B cell (primary cell): ENCODE measurements at regions not wholly inside any gene's neighbourhood (a gene's known extent, or its start where the extent isn't known, plus 50 kb on each side); places are given as distances from the start of the nearest gene placed in this dataset.

Experiments
- ATAC-seq: fragments of 200-7000 bp; cut with Tn5 transposase; one replicate; pipeline ENCODE4 v1.10.0; 2021; ENCODE audit warnings: low read depth, mild to moderate bottlenecking, moderate number of reproducible peaks, moderate library complexity
- CTCF ChIA-PET: fragments of 350-600 bp; sonication (Branson Sonifier 250); formaldehyde crosslinking; loops from one replicate; lab custom pipeline; 2021; ENCODE audit warnings: antibody characterized with exemption, inconsistent platforms; lab: Charles Lee
- POLR2A ChIA-PET: fragments of 350-600 bp; sonication (Branson Sonifier 250); formaldehyde crosslinking; loops from one replicate; lab custom pipeline; 2021; ENCODE audit warnings: antibody characterized with exemption; lab: Charles Lee
- DNase-seq: peaks from one replicate; pipeline ENCODE4 v3.0.0; 2013
- H2AFZ ChIP-seq: 2 replicates; pipeline ENCODE4 v1.6.1; 2012; ENCODE audit warnings: mild to moderate bottlenecking, low read depth, low read length; ENCODE audit not compliant: insufficient read depth, poor library complexity, severe bottlenecking
- H3K27ac ChIP-seq, 2 donors: 1 replicate in 1 of 2; 2 replicates in 1 of 2; pipeline ENCODE4 v1.5.1; 2012 to 2013; ENCODE audit warnings: low read length in 2 of 2, mild to moderate bottlenecking in 2 of 2, moderate library complexity in 1 of 2
- H3K27me3 ChIP-seq, 4 experiments: fragments of 200-600 bp in 1 of 4; sonication (generic) in 1 of 4; replicated peaks in 1 of 4; 1 replicate in 2 of 4; 2 replicates in 2 of 4; pipeline versions ENCODE4 v1.6.1 to v1.7.0; 2013 to 2016; ENCODE audit warnings: low read length in 3 of 4, mild to moderate bottlenecking in 2 of 4, mixed read lengths in 1 of 4, moderate library complexity in 1 of 4; ENCODE audit not compliant: insufficient read depth in 4 of 4, control insufficient read depth in 3 of 4; ENCODE audit errors: control extremely low read depth in 1 of 4
- H3K36me3 ChIP-seq, 2 experiments: replicated peaks in 1 of 2; 1 replicate in 1 of 2; 2 replicates in 1 of 2; pipeline versions ENCODE4 v1.6.1 to v1.7.1; 2013; ENCODE audit warnings: low read length in 1 of 2; ENCODE audit not compliant: insufficient read depth in 2 of 2, control insufficient read depth in 1 of 2; ENCODE audit errors: control extremely low read depth in 1 of 2, extremely low read depth in 1 of 2
- H3K4me1 ChIP-seq, 2 donors: fragments of 200-600 bp in 1 of 2; sonication (generic) in 1 of 2; 1 replicate in 1 of 2; 2 replicates in 1 of 2; pipeline versions ENCODE4 v1.5.1 to v1.6.1; 2013 to 2017; ENCODE audit warnings: low read length in 2 of 2; ENCODE audit not compliant: control insufficient read depth in 2 of 2, insufficient read depth in 2 of 2
- H3K4me2 ChIP-seq: replicated peaks from 2 replicates; pipeline ENCODE3; 2012; ENCODE audit warnings: mild to moderate bottlenecking, low read depth, low read length; ENCODE audit not compliant: poor library complexity, severe bottlenecking
- H3K4me3 ChIP-seq, 5 experiments: fragments of 200-600 bp in 1 of 5; sonication (generic) in 1 of 5; 1 replicate in 3 of 5; 2 replicates in 2 of 5; pipeline versions ENCODE4 v1.5.1 to v1.7.0; 2011 to 2016; ENCODE audit warnings: low read length in 4 of 5, mild to moderate bottlenecking in 4 of 5, low read depth in 2 of 5, control low read depth in 1 of 5, moderate library complexity in 1 of 5; ENCODE audit not compliant: insufficient read depth in 1 of 5; ENCODE audit errors: control extremely low read depth in 1 of 5, extremely low read depth in 1 of 5
- H3K79me2 ChIP-seq: fragments of 200-600 bp; sonication (generic); one replicate; pipeline ENCODE4 v1.6.0; 2016; ENCODE audit warnings: low read length; ENCODE audit not compliant: control insufficient read depth, insufficient read depth
- H3K9ac ChIP-seq: fragments of 200-600 bp; sonication (generic); 2 replicates; pipeline ENCODE4 v1.6.1; 2017; ENCODE audit warnings: mild to moderate bottlenecking, low read length, moderate library complexity
- H3K9me3 ChIP-seq, 3 donors: one replicate each; pipeline versions ENCODE4 v1.6.1 to v1.7.1; 2013; ENCODE audit warnings: low read length in 2 of 3; ENCODE audit not compliant: control insufficient read depth in 2 of 3, insufficient read depth in 1 of 3; ENCODE audit errors: control extremely low read depth in 1 of 3
- H4K20me1 ChIP-seq: 2 replicates; pipeline ENCODE4 v1.6.0; 2012; ENCODE audit warnings: mild to moderate bottlenecking, low read length; ENCODE audit not compliant: insufficient read depth, control insufficient read depth, poor library complexity, severe bottlenecking
- H3K27ac Mint-ChIP-seq: one replicate; pipeline ENCODE4 v1.8.0; 2021; ENCODE audit warnings: mixed read lengths
- H3K27me3 Mint-ChIP-seq: one replicate; pipeline ENCODE4 v1.8.0; 2021; ENCODE audit warnings: mixed read lengths
- H3K4me1 Mint-ChIP-seq: one replicate; pipeline ENCODE4 v1.8.0; 2021; ENCODE audit warnings: mixed read lengths
- H3K4me3 Mint-ChIP-seq: one replicate; pipeline ENCODE4 v1.8.0; 2021; ENCODE audit warnings: mixed read lengths
- H3K9me3 Mint-ChIP-seq: one replicate; pipeline ENCODE4 v1.8.0; 2022; ENCODE audit warnings: mixed read lengths; ENCODE audit not compliant: insufficient read depth
- CTCF ChIP-seq: fragments of 200-600 bp; IDR thresholded peaks from one replicate; pipeline ENCODE4 v1.8.0; 2022; ENCODE audit warnings: antibody characterized with exemption, mild to moderate bottlenecking
- EZH2 ChIP-seq: IDR thresholded peaks from 2 replicates; pipeline ENCODE4 v1.6.1; 2012; ENCODE audit warnings: borderline replicate concordance, low read depth, mild to moderate bottlenecking, moderate library complexity, low read length; ENCODE audit not compliant: insufficient read depth, poor library complexity, severe bottlenecking
- WGBS: methylation state at CpG from one replicate; pipeline ENCODE4 v1.1.5; 2013; ENCODE audit warnings: missing lambda C conversion rate; ENCODE audit not compliant: insufficient coverage; 5-methylcytosine and 5-hydroxymethylcytosine counted together
- intact Hi-C: fragments of 100-400 bp; cut with micrococcal nuclease; formaldehyde crosslinking; loops from one replicate; pipeline ENCODE4 v1.10.0; 2022

DNA sequence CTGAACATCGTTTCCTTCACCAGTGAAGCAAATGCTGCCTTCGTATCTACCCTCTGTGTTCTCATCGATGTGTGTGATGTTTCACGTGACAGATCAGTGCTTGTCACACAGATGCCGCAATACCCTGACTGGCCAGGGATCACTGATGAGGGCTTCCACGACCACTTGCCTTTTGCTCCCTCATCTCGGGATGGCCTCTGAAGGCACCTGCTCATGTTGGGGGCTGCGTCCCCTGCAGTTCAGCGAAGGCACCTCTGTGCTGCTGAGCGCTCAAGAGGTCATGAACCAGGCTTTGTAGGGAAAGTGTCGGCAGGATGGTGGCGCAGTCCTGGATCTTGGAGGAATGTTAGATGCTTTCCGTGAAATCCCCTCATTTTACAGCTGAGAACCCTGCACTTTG is 79.2 kb upstream of the KLF13 start:
- no peak overlapping the region for H3K4me3 ChIP-seq
- DNase-seq: no peak
- H3K4me1 ChIP-seq: no peaks in the 10 kb centered on the region
- H3K4me2 ChIP-seq: no peak overlapping the region
- no peaks in the 10 kb centered on the region for H3K36me3 ChIP-seq
- no peak overlapping the region for H3K27ac ChIP-seq
- ChIA-PET CTCF (interaction anchor here (2.0 kb wide), 1 partner anchor 16 kb away, joined by 5 read pairs; no protein-coding TSS in a partner anchor), POLR2A (no interaction called here)
- H3K79me2 ChIP-seq: no peaks in the 10 kb centered on the region
- H3K27me3 Mint-ChIP-seq: no peaks in the 10 kb centered on the region
- 94% methylated on average over 13 of the region's 13 CpGs for WGBS
- no peak for ATAC-seq
- TF ChIP-seq CTCF: no peak
- TF ChIP-seq EZH2: no peak
- no peaks in the 10 kb centered on the region for H3K9me3 Mint-ChIP-seq
- no peaks in the 10 kb centered on the region for H4K20me1 ChIP-seq
- H3K27ac Mint-ChIP-seq: no peak overlapping the region
- no peak overlapping the region for H3K4me3 Mint-ChIP-seq
- no peaks in the 10 kb centered on the region for H3K27me3 ChIP-seq
- intact Hi-C loops: no loop called here
- no peak overlapping the region for H3K9ac ChIP-seq
- no peaks in the 10 kb centered on the region for H3K4me1 Mint-ChIP-seq
- no peaks in the 10 kb centered on the region for H3K9me3 ChIP-seq
- H2AFZ ChIP-seq: no peak overlapping the region

- Mint-ChIP-seq H3K4me3 (no peak overlapping the region), H3K27ac (no peak overlapping the region), H3K27me3 (no peaks in the 10 kb centered on the region), H3K9me3 (no peaks in the 10 kb centered on the region), H3K4me1 (no peaks in the 10 kb centered on the region)
- ChIA-PET POLR2A (no interaction called here), CTCF (interaction anchor here (2.0 kb wide), 1 partner anchor 15 kb away, joined by 5 read pairs; no protein-coding TSS in a partner anchor)
- Histone ChIP-seq H3K27me3 (no peaks in the 10 kb centered on the region), H3K9me3 (no peaks in the 10 kb centered on the region), H3K27ac (no peak overlapping the region), H3K4me3 (no peak overlapping the region), H4K20me1 (no peaks in the 10 kb centered on the region), H3K79me2 (no peaks in the 10 kb centered on the region), H3K4me2 (no peak overlapping the region), H3K4me1 (no peaks in the 10 kb centered on the region), H3K36me3 (no peaks in the 10 kb centered on the region), H3K9ac (no peak overlapping the region), H2AFZ (no peak overlapping the region)
- no peak for TF ChIP-seq CTCF
- TF ChIP-seq EZH2: no peak
- intact Hi-C loops: no loop called here
- DNase-seq (no peak), ATAC-seq (no peak)
- WGBS: 98% methylated on average over 5 of the region's 5 CpGs
Observed at GRCh38 chr15:31248263-31248662, 78.4 kb upstream of the KLF13 start.
